Muscle of leg (tissue), 3 donors: ENCODE measurements at regions not wholly inside any gene's neighbourhood (a gene's known extent, or its start where the extent isn't known, plus 50 kb on each side); places are given as distances from the start of the nearest gene placed in this dataset.

Source experiments
- DNase-seq: peaks from one replicate; pipeline ENCODE4 v3.0.0; 2013
- H3K27ac ChIP-seq: one replicate; pipeline ENCODE4 v1.5.1; 2013; ENCODE audit warnings: mild to moderate bottlenecking, low read length, control low read depth
- H3K27me3 ChIP-seq: one replicate; pipeline ENCODE4 v1.6.1; 2013; ENCODE audit warnings: low read length; ENCODE audit not compliant: control insufficient read depth, insufficient read depth
- H3K36me3 ChIP-seq: one replicate; pipeline ENCODE4 v1.6.1; 2013; ENCODE audit warnings: low read length; ENCODE audit not compliant: control insufficient read depth, insufficient read depth
- H3K4me1 ChIP-seq: one replicate; pipeline ENCODE4 v1.6.1; 2013; ENCODE audit warnings: low read length; ENCODE audit not compliant: control insufficient read depth, insufficient read depth
- H3K4me3 ChIP-seq: one replicate; pipeline ENCODE4 v1.5.1; 2013; ENCODE audit warnings: low read length, control low read depth
- H3K9me3 ChIP-seq: replicated peaks from 2 replicates; pipeline ENCODE4 v1.6.1; 2013; ENCODE audit warnings: low read depth, low read length; ENCODE audit not compliant: control insufficient read depth
- WGBS: methylation state at CpG from one replicate; pipeline ENCODE4 v1.1.5; 2013; ENCODE audit warnings: missing lambda C conversion rate; ENCODE audit not compliant: insufficient coverage; 5-methylcytosine and 5-hydroxymethylcytosine counted together

DNA sequence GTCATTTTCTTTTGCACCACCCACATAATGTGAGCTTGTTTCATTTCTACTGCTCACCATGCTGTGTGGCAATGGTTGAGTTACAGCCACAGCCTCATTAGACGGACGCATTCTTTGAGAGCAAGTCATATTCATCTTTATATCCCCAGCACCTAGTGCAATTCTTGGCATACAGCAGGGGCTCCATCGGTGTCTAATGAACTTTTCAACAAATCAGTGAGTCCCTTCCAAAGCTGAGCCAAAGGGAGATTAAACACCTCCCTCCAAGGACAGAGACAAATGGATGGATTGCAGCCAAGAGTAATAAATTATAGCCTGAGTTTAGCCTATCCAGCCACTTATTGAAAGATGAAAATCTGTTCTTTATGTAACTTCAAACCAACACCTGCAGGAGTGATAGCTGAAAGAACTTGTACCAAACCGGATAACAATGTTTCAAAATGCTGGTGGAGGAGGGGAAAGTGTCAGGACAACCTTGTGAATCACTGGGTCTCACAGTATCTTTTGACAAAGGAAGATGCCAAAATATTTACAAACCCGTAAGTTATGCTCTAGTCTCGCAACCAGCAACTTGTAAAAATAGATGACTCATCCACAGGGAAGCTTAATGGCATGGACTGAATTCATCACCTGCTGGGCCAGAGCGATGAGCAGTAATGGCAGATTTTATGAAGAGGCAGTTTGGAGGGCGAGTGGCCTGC, 139.0 kb downstream of the PXDC1 start:
- peaks cover 15% of the 10 kb centered on the region for H3K4me1 ChIP-seq
- H3K27ac ChIP-seq, result no peak overlapping the region
- no peak overlapping the region for H3K4me3 ChIP-seq
- peaks cover 6% of the 10 kb centered on the region for H3K27me3 ChIP-seq
- DNase-seq, result no peak
- no peaks in the 10 kb centered on the region for H3K9me3 ChIP-seq
- 54% methylated on average over 4 of the region's 8 CpGs for WGBS
- no peaks in the 10 kb centered on the region for H3K36me3 ChIP-seq

DNA sequence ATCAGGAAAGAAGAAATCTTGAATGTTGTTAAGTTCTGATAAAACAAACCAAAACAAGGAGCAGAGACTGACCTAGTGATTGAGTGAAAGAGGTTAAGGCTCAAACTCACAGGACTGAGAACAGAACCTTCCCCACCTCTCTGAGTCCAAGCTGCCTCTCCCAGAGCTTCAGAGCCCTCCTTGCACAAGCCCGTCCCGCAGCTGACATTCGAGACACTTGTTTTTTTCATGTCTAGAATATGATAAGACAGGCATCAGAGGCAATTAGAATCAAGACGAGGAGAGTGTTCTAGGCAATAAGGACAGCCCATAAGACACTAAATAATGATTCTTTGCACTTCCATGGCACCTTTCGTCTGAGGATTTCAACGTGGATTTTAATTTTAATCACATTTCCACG, 140.6 kb downstream of the PXDC1 start:
- no peak for DNase-seq
- H3K9me3 ChIP-seq, result no peaks in the 10 kb centered on the region
- H3K36me3 ChIP-seq, result no peaks in the 10 kb centered on the region
- H3K4me3 ChIP-seq, result no peak overlapping the region
- WGBS, result no CpG with 5 or more reads among the region's 7 CpGs
- H3K27ac ChIP-seq, result no peak overlapping the region
- H3K4me1 ChIP-seq, result peaks cover 24% of the 10 kb centered on the region
- H3K27me3 ChIP-seq, result peaks cover 2% of the 10 kb centered on the region

DNA sequence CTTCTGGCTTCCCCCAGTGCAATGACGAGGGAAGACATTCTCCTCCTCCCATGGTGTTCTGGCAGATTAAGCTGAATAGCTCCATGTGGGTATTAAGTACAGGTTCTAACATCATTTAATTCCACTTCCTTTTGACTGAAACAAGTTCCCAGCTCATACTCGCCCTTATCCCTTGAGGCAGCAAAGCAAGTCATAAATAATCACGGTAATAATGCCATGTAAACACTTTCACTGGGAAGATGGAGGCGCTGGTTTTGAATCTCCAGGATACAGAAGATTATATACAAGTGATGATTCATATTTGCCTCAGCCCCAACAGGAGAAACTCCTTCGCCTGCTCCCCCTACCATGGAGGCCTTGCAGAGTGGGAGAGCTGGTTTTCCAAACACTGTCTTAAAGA, 141.3 kb downstream of the PXDC1 start:
- DNase-seq, result no peak

DNA sequence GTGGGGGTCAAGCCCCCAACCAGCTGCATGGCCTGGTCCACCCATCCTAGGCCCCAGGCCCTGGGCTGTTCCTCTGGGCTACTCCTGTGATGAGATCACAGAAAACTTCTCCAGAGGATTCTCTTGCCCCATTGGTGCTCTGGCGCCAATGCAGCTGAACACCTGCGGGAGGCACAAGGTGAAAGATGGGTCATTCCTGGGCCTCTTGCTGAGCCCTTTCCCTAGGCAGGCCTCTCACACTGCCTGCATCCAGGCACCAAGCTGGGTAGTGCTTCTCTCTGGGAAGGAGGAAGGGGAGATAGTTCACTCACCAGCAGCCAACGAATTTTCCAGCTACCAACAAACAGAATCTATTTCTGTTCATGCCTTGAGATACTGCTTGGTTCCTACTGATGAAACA, 142.1 kb downstream of the PXDC1 start:
- no peaks in the 10 kb centered on the region for H3K27me3 ChIP-seq
- no CpG with 5 or more reads among the region's 3 CpGs for WGBS
- H3K9me3 ChIP-seq, result no peaks in the 10 kb centered on the region
- no peak overlapping the region for H3K27ac ChIP-seq
- no peak overlapping the region for H3K4me3 ChIP-seq
- no peaks in the 10 kb centered on the region for H3K36me3 ChIP-seq
- peaks cover 24% of the 10 kb centered on the region for H3K4me1 ChIP-seq
- DNase-seq, result no peak

More for the DNA sequence above, 141.3 kb downstream of the PXDC1 start:
- H3K9me3 ChIP-seq, result no peaks in the 10 kb centered on the region
- no peak overlapping the region for H3K27ac ChIP-seq
- no peaks in the 10 kb centered on the region for H3K36me3 ChIP-seq
- peaks cover 24% of the 10 kb centered on the region for H3K4me1 ChIP-seq
- WGBS, result no CpG with 5 or more reads among the region's 5 CpGs
- no peak overlapping the region for H3K4me3 ChIP-seq
- H3K27me3 ChIP-seq, result no peaks in the 10 kb centered on the region

GRCh38 chr6:3608159-3608558, 143.4 kb downstream of the PXDC1 start:
- H3K4me1 ChIP-seq, result peaks cover 24% of the 10 kb centered on the region
- no peak overlapping the region for H3K27ac ChIP-seq
- no peak overlapping the region for H3K4me3 ChIP-seq
- no peaks in the 10 kb centered on the region for H3K36me3 ChIP-seq
- WGBS, result 80% methylated on average over 9 of the region's 10 CpGs
- no peak for DNase-seq
- no peaks in the 10 kb centered on the region for H3K27me3 ChIP-seq
- no peaks in the 10 kb centered on the region for H3K9me3 ChIP-seq

DNA sequence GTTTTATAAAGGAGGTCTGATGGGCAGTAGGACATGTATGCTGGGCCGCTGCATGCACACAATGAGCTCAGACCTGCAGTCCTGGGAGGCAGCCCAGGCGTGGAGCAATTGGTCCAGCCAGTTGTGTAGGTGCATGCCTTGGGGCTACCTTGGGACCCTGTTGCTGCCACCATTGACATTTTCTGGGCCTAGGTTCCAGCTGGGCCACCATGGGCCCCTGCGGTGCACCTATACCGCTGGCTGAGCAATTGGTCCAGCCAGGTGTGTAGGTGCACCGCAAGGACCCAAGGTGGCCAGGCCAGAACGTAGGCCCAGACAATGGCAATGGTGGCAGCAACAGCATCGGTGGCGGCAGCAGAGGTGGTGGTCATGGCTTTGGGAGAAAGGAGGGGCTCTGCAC, 143.9 kb downstream of the PXDC1 start:
- no peak for DNase-seq
- H3K4me1 ChIP-seq, result peaks cover 24% of the 10 kb centered on the region
- H3K9me3 ChIP-seq, result peaks cover under 1% of the 10 kb centered on the region
- 94% methylated on average over 8 of the region's 8 CpGs for WGBS
- H3K27ac ChIP-seq, result no peak overlapping the region
- H3K27me3 ChIP-seq, result no peaks in the 10 kb centered on the region
- H3K4me3 ChIP-seq, result no peak overlapping the region
- H3K36me3 ChIP-seq, result no peaks in the 10 kb centered on the region

DNA sequence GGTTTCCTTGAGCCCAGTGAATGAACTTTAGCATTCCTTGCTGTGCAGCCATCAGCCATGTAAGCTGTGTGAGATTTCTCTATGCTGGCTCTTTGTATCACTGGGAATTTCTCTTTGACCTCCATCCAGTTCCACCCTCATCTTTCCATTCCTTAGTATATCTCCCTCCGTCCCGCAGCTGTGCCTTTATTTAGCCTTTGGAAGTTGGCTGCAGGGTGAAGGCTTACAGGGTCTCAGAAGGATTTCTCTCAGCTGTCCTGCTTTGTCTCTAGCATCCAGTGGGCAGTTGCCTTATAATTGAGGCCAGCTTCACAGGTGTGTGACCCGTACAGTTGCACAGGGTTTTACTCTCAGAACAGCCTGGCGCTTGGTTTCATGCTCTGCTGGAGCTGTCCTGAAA, 144.3 kb downstream of the PXDC1 start:
- peak; percentile 43 for DNase-seq

GRCh38 chr6:3603340-3604130, 146.7 kb upstream of the SLC22A23 start:
- H3K27ac ChIP-seq, result no peak overlapping the region
- H3K4me3 ChIP-seq, result no peak overlapping the region
- no peaks in the 10 kb centered on the region for H3K36me3 ChIP-seq
- H3K9me3 ChIP-seq, result peaks cover 7% of the 10 kb centered on the region
- H3K27me3 ChIP-seq, result no peaks in the 10 kb centered on the region
- H3K4me1 ChIP-seq, result peaks cover 21% of the 10 kb centered on the region
- DNase-seq, result no peak
- WGBS, result 92% methylated on average over 5 of the region's 5 CpGs

More for the DNA sequence above, 144.3 kb downstream of the PXDC1 start:
- H3K36me3 ChIP-seq, result no peaks in the 10 kb centered on the region
- no peaks in the 10 kb centered on the region for H3K27me3 ChIP-seq
- no CpG with 5 or more reads among the region's 4 CpGs for WGBS
- peaks cover 3% of the 10 kb centered on the region for H3K9me3 ChIP-seq
- H3K4me3 ChIP-seq, result no peak overlapping the region
- no peak overlapping the region for H3K27ac ChIP-seq
- peaks cover 24% of the 10 kb centered on the region for H3K4me1 ChIP-seq

- DNase-seq, result no peak
- H3K4me3 ChIP-seq, result no peak overlapping the region
- H3K9me3 ChIP-seq, result peaks cover 7% of the 10 kb centered on the region
- no peaks in the 10 kb centered on the region for H3K27me3 ChIP-seq
- no peak overlapping the region for H3K27ac ChIP-seq
- no CpG with 5 or more reads among the region's 3 CpGs for WGBS
- peaks cover 1% of the 10 kb centered on the region for H3K4me1 ChIP-seq
- H3K36me3 ChIP-seq, result no peaks in the 10 kb centered on the region
These were observed 144.7 kb upstream of the SLC22A23 start for GRCh38 chr6:3601570-3601969.

- Histone ChIP-seq H3K4me1 (no peaks in the 10 kb centered on the region), H3K36me3 (no peaks in the 10 kb centered on the region), H3K4me3 (no peak overlapping the region), H3K27ac (no peak overlapping the region), H3K27me3 (no peaks in the 10 kb centered on the region), H3K9me3 (peaks cover 6% of the 10 kb centered on the region)
- WGBS, result 50% methylated on average over 1 of the region's 4 CpGs
- DNase-seq, result no peak
These were observed 140.7 kb upstream of the SLC22A23 start for GRCh38 chr6:3597500-3598064.
